Right lobe of liver (tissue), 4 donors: ENCODE measurements at regions not wholly inside any gene's neighbourhood (a gene's known extent, or its start where the extent isn't known, plus 50 kb on each side); places are given as distances from the start of the nearest gene placed in this dataset.

ENCODE experiments used
- POLR2A ChIP-seq: fragments of 450-650 bp; IDR thresholded peaks from one replicate; pipeline ENCODE4 v1.6.1; 2017; ENCODE audit warnings: antibody characterized with exemption, mild to moderate bottlenecking
- TF ChIP-seq, protein P1 (sequence below), 4 donors: fragments of 200-600 bp in 3 of 4; fragments of 450-650 bp in 1 of 4; IDR thresholded peaks; one replicate each; pipeline versions ENCODE4 v1.5.1 to v1.8.0; 2016 to 2022; ENCODE audit warnings: antibody characterized with exemption in 4 of 4, mild to moderate bottlenecking in 2 of 4
- donor health status: DM: no; HTN: no; CAD: no.
- donor health status: DM: no; HTN: no; CAD: no.
- donor health status: DM: no; HTN: yes; CAD: no.

DNA sequence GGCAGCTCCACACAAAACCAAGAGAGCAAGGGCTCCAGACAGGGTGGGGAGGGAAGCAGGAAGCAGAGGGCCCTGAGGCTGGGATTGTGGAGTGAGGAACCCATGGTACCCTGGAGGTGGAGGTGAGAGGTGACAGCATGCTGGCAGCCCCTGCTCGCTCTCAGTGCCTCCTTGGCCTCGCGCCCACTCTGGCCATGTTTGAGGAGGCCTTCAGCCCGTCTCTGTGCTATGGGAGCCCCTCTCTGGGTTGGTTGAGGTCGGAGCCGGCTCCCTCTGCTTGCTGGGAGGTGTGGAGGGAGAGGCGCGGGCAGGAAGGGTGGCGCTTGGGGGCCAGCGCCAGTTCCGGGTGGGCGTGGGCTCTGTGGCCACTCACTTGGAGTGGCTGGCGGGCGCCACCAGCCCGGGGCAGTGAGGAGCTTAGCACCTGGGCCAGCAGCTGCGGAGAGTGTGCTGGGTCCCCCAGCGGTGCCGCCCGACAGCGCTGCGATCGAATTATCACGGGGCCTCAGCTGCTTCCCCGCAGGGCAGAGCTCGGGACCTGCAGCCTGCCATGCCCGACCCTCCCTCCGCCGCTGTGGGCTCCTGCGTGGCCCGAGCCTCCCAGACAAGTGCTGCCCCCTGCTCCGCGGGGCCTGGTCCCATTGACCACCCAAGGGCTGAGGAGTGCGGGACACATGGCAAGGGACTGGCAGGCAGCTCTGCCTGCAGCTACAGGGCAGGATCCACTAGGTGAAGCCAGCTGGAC, 196.0 kb downstream of the DACT1 start:
- TF ChIP-seq, protein P1, sequence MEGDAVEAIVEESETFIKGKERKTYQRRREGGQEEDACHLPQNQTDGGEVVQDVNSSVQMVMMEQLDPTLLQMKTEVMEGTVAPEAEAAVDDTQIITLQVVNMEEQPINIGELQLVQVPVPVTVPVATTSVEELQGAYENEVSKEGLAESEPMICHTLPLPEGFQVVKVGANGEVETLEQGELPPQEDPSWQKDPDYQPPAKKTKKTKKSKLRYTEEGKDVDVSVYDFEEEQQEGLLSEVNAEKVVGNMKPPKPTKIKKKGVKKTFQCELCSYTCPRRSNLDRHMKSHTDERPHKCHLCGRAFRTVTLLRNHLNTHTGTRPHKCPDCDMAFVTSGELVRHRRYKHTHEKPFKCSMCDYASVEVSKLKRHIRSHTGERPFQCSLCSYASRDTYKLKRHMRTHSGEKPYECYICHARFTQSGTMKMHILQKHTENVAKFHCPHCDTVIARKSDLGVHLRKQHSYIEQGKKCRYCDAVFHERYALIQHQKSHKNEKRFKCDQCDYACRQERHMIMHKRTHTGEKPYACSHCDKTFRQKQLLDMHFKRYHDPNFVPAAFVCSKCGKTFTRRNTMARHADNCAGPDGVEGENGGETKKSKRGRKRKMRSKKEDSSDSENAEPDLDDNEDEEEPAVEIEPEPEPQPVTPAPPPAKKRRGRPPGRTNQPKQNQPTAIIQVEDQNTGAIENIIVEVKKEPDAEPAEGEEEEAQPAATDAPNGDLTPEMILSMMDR (IDR thresholded peaks at IDR 0.05) = no peak
- TF ChIP-seq POLR2A = no peak
